Neural cell (in vitro differentiated cells): ENCODE measurements at regions not wholly inside any gene's neighbourhood (a gene's known extent, or its start where the extent isn't known, plus 50 kb on each side); places are given as distances from the start of the nearest gene placed in this dataset.

Experiments used
- EZH2 ChIP-seq: fragments of 200-600, 300-800 bp; shearing (Covaris generic), sonication (generic); IDR thresholded peaks from 2 replicates; pipeline ENCODE4 v1.6.1; 2014; ENCODE audit warnings: antibody characterized with exemption, low read length, borderline replicate concordance, mild to moderate bottlenecking; ENCODE audit not compliant: insufficient read depth, poor library complexity, severe bottlenecking
- MXI1 ChIP-seq: fragments of 450-650 bp; conservative IDR thresholded peaks from 2 replicates; pipeline ENCODE4 v1.6.1; 2014; ENCODE audit warnings: antibody characterized with exemption, mild to moderate bottlenecking; ENCODE audit not compliant: poor library complexity, severe bottlenecking
- POLR2AphosphoS5 ChIP-seq: IDR thresholded peaks from 2 replicates; pipeline ENCODE4 v1.6.1; 2012
- RAD21 ChIP-seq: fragments of 450-650 bp; conservative IDR thresholded peaks from 2 replicates; pipeline ENCODE4 v1.6.1; 2014; ENCODE audit warnings: antibody characterized with exemption, mild to moderate bottlenecking, moderate library complexity
- SMC3 ChIP-seq: fragments of 450-650 bp; conservative IDR thresholded peaks from 2 replicates; pipeline ENCODE4 v1.6.1; 2014; ENCODE audit warnings: antibody characterized with exemption, mild to moderate bottlenecking, moderate library complexity; ENCODE audit not compliant: poor library complexity
- TAF1 ChIP-seq: IDR thresholded peaks from 2 replicates; pipeline ENCODE4 v1.6.1; 2012; ENCODE audit warnings: low read depth
- TF ChIP-seq, protein P1 (sequence below): fragments of 450-650 bp; IDR thresholded peaks from 2 replicates; pipeline ENCODE4 v1.5.1; 2014; ENCODE audit warnings: antibody characterized with exemption, mild to moderate bottlenecking, moderate library complexity; ENCODE audit not compliant: poor library complexity, severe bottlenecking
- TF ChIP-seq, protein P2 (sequence below): IDR thresholded peaks from 2 replicates; pipeline ENCODE4 v1.6.1; 2012; ENCODE audit warnings: borderline replicate concordance

DNA sequence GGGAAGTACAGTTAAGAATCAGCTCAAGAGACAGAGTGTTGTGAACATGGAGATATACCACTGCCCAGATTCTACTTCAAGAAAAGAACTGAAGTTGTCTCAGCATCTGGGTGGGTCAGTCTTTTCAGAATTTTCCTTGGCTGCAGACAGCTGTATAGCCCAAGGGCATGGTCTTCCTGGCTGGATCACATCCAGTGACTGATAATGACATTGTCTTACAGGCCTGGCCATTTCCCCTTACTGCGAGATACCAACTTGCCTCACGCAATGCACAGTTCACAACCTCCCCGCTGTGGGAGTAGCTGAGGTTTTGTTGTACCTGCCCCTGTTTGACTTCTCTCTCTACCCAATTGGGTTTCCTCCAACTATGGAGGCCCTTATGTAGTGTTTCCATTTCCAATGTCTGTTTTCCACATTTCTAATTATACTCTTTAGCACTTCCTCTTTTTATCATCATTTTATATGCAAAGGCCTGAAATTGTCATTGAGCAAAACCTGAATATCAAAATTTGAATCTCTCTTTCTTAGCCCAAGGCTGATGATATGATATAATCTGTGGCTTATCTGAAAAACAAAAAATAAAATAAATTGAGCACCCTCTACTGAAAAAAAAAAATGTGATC lies 209.1 kb downstream of the NAF1 start:
- TF ChIP-seq, protein P1, sequence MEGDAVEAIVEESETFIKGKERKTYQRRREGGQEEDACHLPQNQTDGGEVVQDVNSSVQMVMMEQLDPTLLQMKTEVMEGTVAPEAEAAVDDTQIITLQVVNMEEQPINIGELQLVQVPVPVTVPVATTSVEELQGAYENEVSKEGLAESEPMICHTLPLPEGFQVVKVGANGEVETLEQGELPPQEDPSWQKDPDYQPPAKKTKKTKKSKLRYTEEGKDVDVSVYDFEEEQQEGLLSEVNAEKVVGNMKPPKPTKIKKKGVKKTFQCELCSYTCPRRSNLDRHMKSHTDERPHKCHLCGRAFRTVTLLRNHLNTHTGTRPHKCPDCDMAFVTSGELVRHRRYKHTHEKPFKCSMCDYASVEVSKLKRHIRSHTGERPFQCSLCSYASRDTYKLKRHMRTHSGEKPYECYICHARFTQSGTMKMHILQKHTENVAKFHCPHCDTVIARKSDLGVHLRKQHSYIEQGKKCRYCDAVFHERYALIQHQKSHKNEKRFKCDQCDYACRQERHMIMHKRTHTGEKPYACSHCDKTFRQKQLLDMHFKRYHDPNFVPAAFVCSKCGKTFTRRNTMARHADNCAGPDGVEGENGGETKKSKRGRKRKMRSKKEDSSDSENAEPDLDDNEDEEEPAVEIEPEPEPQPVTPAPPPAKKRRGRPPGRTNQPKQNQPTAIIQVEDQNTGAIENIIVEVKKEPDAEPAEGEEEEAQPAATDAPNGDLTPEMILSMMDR = no peak
- TF ChIP-seq POLR2AphosphoS5 (no peak), SMC3 (no peak), RAD21 (no peak), EZH2 (no peak), TAF1 (no peak), MXI1 (no peak)
- TF ChIP-seq, protein P2, sequence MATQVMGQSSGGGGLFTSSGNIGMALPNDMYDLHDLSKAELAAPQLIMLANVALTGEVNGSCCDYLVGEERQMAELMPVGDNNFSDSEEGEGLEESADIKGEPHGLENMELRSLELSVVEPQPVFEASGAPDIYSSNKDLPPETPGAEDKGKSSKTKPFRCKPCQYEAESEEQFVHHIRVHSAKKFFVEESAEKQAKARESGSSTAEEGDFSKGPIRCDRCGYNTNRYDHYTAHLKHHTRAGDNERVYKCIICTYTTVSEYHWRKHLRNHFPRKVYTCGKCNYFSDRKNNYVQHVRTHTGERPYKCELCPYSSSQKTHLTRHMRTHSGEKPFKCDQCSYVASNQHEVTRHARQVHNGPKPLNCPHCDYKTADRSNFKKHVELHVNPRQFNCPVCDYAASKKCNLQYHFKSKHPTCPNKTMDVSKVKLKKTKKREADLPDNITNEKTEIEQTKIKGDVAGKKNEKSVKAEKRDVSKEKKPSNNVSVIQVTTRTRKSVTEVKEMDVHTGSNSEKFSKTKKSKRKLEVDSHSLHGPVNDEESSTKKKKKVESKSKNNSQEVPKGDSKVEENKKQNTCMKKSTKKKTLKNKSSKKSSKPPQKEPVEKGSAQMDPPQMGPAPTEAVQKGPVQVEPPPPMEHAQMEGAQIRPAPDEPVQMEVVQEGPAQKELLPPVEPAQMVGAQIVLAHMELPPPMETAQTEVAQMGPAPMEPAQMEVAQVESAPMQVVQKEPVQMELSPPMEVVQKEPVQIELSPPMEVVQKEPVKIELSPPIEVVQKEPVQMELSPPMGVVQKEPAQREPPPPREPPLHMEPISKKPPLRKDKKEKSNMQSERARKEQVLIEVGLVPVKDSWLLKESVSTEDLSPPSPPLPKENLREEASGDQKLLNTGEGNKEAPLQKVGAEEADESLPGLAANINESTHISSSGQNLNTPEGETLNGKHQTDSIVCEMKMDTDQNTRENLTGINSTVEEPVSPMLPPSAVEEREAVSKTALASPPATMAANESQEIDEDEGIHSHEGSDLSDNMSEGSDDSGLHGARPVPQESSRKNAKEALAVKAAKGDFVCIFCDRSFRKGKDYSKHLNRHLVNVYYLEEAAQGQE = no peak
